H1 (cell line): ENCODE measurements at regions not wholly inside any gene's neighbourhood (a gene's known extent, or its start where the extent isn't known, plus 50 kb on each side); places are given as distances from the start of the nearest gene placed in this dataset.

Experiments used
- BRCA1 ChIP-seq: IDR thresholded peaks from 2 replicates; pipeline ENCODE4 v1.6.1; 2012; ENCODE audit warnings: low read depth, low read length, improper control_type of control experiment
- CHD7 ChIP-seq: fragments of 300-600 bp; sonication (generic); IDR thresholded peaks from 2 replicates; pipeline ENCODE4 v1.7.1; 2012; ENCODE audit warnings: low read length, moderate library complexity, mild to moderate bottlenecking, inconsistent platforms; ENCODE audit not compliant: insufficient replicate concordance
- FOSL1 ChIP-seq: IDR thresholded peaks from 2 replicates; pipeline ENCODE4 v1.6.1; 2011; ENCODE audit warnings: mild to moderate bottlenecking, low read depth, low read length, moderate library complexity; ENCODE audit not compliant: insufficient read depth
- RBBP5 ChIP-seq: IDR thresholded peaks from 2 replicates; pipeline ENCODE4 v1.7.1; 2012; ENCODE audit warnings: low read depth, mild to moderate bottlenecking, inconsistent platforms, low read length, moderate library complexity, borderline replicate concordance
- TF ChIP-seq, protein P1 (sequence below): IDR thresholded peaks from 2 replicates; pipeline ENCODE4 v1.6.1; 2011; ENCODE audit warnings: low read length, improper control_type of control experiment

DNA sequence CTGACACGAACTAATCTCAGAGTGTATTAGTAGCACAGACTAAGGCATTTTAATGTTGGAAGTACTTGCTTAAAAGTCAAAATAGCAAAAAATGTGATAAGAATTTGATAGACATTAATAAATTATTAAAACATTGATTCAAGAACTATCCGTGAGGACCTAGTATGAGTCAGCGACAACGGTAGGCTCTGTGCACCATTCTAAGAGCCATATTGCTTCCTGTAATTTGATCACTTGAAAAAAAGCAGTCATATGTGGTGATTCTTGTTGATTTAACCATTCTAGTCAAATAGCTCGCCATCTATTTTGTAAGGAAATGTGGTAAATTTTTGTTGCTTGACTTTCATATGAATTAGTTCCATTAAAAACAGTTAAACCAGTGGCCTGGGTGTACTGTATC lies 534.9 kb upstream of the ARRDC4 start (continued):
- TF ChIP-seq, protein P1, sequence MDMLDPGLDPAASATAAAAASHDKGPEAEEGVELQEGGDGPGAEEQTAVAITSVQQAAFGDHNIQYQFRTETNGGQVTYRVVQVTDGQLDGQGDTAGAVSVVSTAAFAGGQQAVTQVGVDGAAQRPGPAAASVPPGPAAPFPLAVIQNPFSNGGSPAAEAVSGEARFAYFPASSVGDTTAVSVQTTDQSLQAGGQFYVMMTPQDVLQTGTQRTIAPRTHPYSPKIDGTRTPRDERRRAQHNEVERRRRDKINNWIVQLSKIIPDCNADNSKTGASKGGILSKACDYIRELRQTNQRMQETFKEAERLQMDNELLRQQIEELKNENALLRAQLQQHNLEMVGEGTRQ, result no peak
- TF ChIP-seq RBBP5 (no peak), BRCA1 (no peak), FOSL1 (no peak), CHD7 (no peak)
